Transverse colon (tissue), 4 donors: ENCODE measurements at regions not wholly inside any gene's neighbourhood (a gene's known extent, or its start where the extent isn't known, plus 50 kb on each side); places are given as distances from the start of the nearest gene placed in this dataset.

Experiments
- DNase-seq: peaks from one replicate; pipeline ENCODE4 v3.0.0-alpha.2; 2019
- H3K27ac ChIP-seq, 4 donors: fragments of 200-600 bp; sonication (generic); 2 replicates each; pipeline ENCODE4 v1.5.1; 2016 to 2018; ENCODE audit warnings: inconsistent platforms in 4 of 4
- H3K27me3 ChIP-seq: fragments of 200-600 bp; sonication (generic); 2 replicates; pipeline ENCODE4 v1.5.1; 2017; ENCODE audit warnings: inconsistent platforms
- H3K36me3 ChIP-seq, 4 donors: fragments of 200-600 bp; sonication (generic); 2 replicates each; pipeline ENCODE4 v1.5.1; 2017 to 2019; ENCODE audit warnings: inconsistent platforms in 4 of 4
- H3K4me1 ChIP-seq, 4 donors: fragments of 200-600 bp; sonication (generic); 2 replicates each; pipeline ENCODE4 v1.5.1; 2017 to 2020; ENCODE audit warnings: inconsistent platforms in 4 of 4
- H3K4me3 ChIP-seq, 4 donors: fragments of 200-600 bp; sonication (generic); 1 replicate in 1 of 4; 2 replicates in 3 of 4; pipeline versions ENCODE4 v1.5.1 to v1.6.1; 2017 to 2019; ENCODE audit warnings: inconsistent platforms in 4 of 4
- H3K9me3 ChIP-seq, 2 donors: fragments of 200-600 bp; sonication (generic); 2 replicates each; pipeline ENCODE4 v1.5.1; 2017 to 2019; ENCODE audit warnings: inconsistent platforms in 2 of 2
- EP300 ChIP-seq: sonication (generic); formaldehyde crosslinking; IDR thresholded peaks from one replicate; pipeline ENCODE4 v1.6.1; 2017; ENCODE audit warnings: antibody characterized with exemption, low read depth
- POLR2A ChIP-seq: fragments of 450-650 bp; IDR thresholded peaks from one replicate; pipeline ENCODE4 v1.6.1; 2016; ENCODE audit warnings: antibody characterized with exemption, mild to moderate bottlenecking, moderate library complexity
- POLR2AphosphoS5 ChIP-seq, 3 donors: sonication (generic); formaldehyde crosslinking; IDR thresholded peaks; one replicate each; pipeline ENCODE4 v1.6.1; 2016; ENCODE audit warnings: antibody characterized with exemption in 3 of 3
- WGBS, 2 donors: methylation state at CpG; one replicate each; pipeline ENCODE4 v1.1.5; 2018; ENCODE audit warnings: low coverage in 1 of 2; 5-methylcytosine and 5-hydroxymethylcytosine counted together
- in situ Hi-C, 4 donors: fragments of 200-750 bp; cut with MboI; loops; one replicate each; pipeline versions ENCODE4 v1.15.0 to v1.15.1; 2017; ENCODE audit warnings: low sequenced_read_pairs in 3 of 4, low pct_ligation_motif_present in 1 of 4, low pct_unique_long_range_greater_than_20kb in 1 of 4
- intact Hi-C: fragments of 100-400 bp; cut with DNase I; formaldehyde crosslinking; loops from one replicate; pipeline ENCODE4 v1.15.1; 2023; ENCODE audit warnings: low total_unique reads
- TF ChIP-seq, protein P1 (sequence below), 5 experiments: fragments of 200-600 bp in 3 of 5; fragments of 450-650 bp in 2 of 5; sonication (generic) in 3 of 5; IDR thresholded peaks; 1 replicate in 2 of 5; 2 replicates in 3 of 5; pipeline ENCODE4 v1.5.1; 2016 to 2017; ENCODE audit warnings: antibody characterized with exemption in 5 of 5, inconsistent platforms in 3 of 5, mild to moderate bottlenecking in 2 of 5, moderate library complexity in 1 of 5

DNA sequence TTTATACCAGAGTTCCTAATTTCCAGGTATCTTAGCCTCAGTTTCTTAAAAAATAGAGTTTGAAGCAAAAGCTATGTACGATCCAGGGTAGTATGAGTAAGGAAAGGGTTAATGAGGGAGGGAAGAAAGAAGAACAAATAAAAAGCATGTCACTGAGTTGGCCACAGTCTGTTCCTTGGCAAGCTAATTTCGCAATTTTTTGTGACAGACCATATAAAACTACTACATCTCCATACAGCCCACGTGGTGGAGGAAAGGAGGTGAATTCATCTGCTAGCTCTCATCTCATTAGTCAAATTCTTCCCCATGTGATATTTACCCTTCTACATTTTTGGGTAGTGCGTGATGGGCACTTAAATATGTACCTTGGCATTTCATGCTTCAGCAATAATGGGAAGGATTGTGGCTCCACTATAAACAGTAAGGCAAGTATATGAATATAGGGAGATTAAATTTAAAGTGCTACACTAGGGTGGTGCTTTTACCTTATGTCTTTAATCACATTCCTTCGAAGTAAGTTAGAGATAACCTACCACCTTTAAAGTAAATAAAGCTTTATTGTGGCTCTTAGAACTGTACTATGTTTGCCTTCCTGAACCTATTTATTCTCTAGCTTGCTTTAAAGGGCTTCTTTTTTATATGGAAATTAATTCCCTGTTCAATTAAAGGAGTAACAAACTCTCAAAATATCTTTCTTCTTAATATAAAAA lies 102.1 kb upstream of the VAMP7 start:
- in situ Hi-C loops (no loop called here), intact Hi-C loops (no loop called here)
- Histone ChIP-seq H3K36me3 (no peaks in the 10 kb centered on the region), H3K27ac (no peak overlapping the region), H3K4me3 (no peak overlapping the region), H3K4me1 (no peaks in the 10 kb centered on the region), H3K27me3 (no peaks in the 10 kb centered on the region), H3K9me3 (no peaks in the 10 kb centered on the region)
- DNase-seq, result no peak
- TF ChIP-seq POLR2A (no peak), EP300 (no peak), POLR2AphosphoS5 (IDR thresholded peaks at IDR 0.05) (no peak)
- TF ChIP-seq, protein P1, sequence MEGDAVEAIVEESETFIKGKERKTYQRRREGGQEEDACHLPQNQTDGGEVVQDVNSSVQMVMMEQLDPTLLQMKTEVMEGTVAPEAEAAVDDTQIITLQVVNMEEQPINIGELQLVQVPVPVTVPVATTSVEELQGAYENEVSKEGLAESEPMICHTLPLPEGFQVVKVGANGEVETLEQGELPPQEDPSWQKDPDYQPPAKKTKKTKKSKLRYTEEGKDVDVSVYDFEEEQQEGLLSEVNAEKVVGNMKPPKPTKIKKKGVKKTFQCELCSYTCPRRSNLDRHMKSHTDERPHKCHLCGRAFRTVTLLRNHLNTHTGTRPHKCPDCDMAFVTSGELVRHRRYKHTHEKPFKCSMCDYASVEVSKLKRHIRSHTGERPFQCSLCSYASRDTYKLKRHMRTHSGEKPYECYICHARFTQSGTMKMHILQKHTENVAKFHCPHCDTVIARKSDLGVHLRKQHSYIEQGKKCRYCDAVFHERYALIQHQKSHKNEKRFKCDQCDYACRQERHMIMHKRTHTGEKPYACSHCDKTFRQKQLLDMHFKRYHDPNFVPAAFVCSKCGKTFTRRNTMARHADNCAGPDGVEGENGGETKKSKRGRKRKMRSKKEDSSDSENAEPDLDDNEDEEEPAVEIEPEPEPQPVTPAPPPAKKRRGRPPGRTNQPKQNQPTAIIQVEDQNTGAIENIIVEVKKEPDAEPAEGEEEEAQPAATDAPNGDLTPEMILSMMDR (IDR thresholded peaks at IDR 0.05), result no peak
- WGBS, 2 donors, result 24 to 39% methylated on average over 5 of the region's 5 CpGs

GRCh38 chrX:155774387-155774786 lies 106.8 kb upstream of the VAMP7 start:
- H3K27me3 ChIP-seq, result no peaks in the 10 kb centered on the region
- WGBS, 2 donors, result 75% methylated on average over 8 of the region's 8 CpGs; no CpG with 5 or more reads in 1 of the 2 donors
- no peak overlapping the region for H3K4me3 ChIP-seq
- no peaks in the 10 kb centered on the region for H3K36me3 ChIP-seq
- TF ChIP-seq POLR2A (no peak), EP300 (no peak), POLR2AphosphoS5 (IDR thresholded peaks at IDR 0.05) (no peak)
- no peak for DNase-seq
- in situ Hi-C loops, result no loop called here
- H3K27ac ChIP-seq, result no peak overlapping the region
- H3K9me3 ChIP-seq, result no peaks in the 10 kb centered on the region
- intact Hi-C loops, result no loop called here
- H3K4me1 ChIP-seq, result no peaks in the 10 kb centered on the region

- no peak for TF ChIP-seq EP300
- TF ChIP-seq POLR2AphosphoS5 (IDR thresholded peaks at IDR 0.05), result no peak
- TF ChIP-seq POLR2A, result no peak
- TF ChIP-seq, protein P1 (IDR thresholded peaks at IDR 0.05), result no peak
- intact Hi-C loops (no loop called here), in situ Hi-C loops (no loop called here)
- peak overlapping the region in 1 of 4 donors; percentile 47 for H3K27ac ChIP-seq
- no peak for DNase-seq
- no peaks in the 10 kb centered on the region for H3K9me3 ChIP-seq
- H3K27me3 ChIP-seq, result no peaks in the 10 kb centered on the region
- WGBS, 2 donors, result 56 to 57% methylated on average over 22 to 24 of the region's 24 CpGs
- H3K4me1 ChIP-seq, result no peaks in the 10 kb centered on the region
- H3K36me3 ChIP-seq, result no peaks in the 10 kb centered on the region
- H3K4me3 ChIP-seq, result peak overlapping the region in 2 of 4 donors; percentile 24 to 40
Observed at GRCh38 chrX:155767876-155768769, 113.0 kb upstream of the VAMP7 start.

DNA sequence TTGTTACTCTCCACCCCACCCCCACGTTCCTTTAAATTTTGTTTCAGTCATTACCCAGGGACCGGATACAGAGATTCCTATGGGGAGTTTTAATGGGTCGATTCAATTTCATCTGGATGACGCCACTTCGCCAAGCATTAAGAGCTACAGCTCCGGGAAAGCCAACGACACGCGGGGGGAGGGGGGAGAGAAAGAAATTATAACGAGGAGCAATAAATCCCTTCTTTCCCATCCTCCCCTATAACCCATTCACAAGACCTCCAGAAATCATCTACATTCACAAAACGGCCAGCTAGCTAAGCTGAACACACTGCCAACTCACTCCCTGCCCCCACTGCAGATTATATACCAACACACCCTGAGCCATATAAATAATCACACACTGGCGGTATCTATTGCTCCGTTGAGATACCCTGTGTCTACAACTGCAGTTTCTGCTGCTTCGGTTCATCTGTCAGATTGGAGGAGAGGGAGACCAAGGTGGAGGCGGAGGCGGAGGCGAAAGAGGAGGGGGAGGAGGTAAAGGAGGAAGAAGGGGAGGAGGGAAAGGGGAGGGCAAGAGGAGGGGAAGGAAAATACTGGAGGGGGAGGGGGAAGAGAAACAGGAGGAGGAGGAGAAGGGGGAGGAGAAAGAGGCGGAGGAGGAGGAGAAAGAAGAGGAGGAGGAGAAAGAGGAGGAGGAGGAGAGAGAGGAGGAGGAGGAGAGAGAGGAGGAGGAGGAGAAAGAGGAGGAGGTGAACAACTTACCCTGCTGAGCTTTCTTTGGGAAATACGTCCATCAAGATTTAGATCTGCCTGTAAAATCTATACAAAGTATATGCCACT lies 113.9 kb upstream of the VAMP7 start:
- 36 to 37% methylated on average over 7 to 19 of the region's 19 CpGs for WGBS, 2 donors
- in situ Hi-C loops, result no loop called here
- Histone ChIP-seq H3K4me3 (peak overlapping the region in 3 of 4 donors; percentile 24 to 40 (median 28)), H3K36me3 (no peaks in the 10 kb centered on the region), H3K4me1 (no peaks in the 10 kb centered on the region), H3K27ac (peak overlapping the region; percentile 40 to 65 (median 53)), H3K27me3 (no peaks in the 10 kb centered on the region), H3K9me3 (no peaks in the 10 kb centered on the region)
- TF ChIP-seq, protein P1 (IDR thresholded peaks at IDR 0.05), result no peak
- TF ChIP-seq POLR2AphosphoS5 (IDR thresholded peaks at IDR 0.05) (no peak), EP300 (no peak), POLR2A (no peak)
- DNase-seq, result peak; percentile 60
- intact Hi-C loops, result no loop called here
